Testis (tissue), 2 donors: ENCODE measurements at regions not wholly inside any gene's neighbourhood (a gene's known extent, or its start where the extent isn't known, plus 50 kb on each side); places are given as distances from the start of the nearest gene placed in this dataset.

Source experiments
- DNase-seq: peaks from one replicate; pipeline ENCODE4 v3.0.0-alpha.2; 2019
- H3K27ac ChIP-seq, 2 donors: fragments of 200-600 bp; sonication (generic); one replicate each; pipeline ENCODE4 v1.5.1; 2019
- H3K27me3 ChIP-seq: fragments of 200-600 bp; sonication (generic); one replicate; pipeline ENCODE4 v1.5.1; 2019
- H3K36me3 ChIP-seq: fragments of 200-600 bp; sonication (generic); one replicate; pipeline ENCODE4 v1.5.1; 2017; ENCODE audit warnings: low read depth; ENCODE audit errors: missing control alignments
- H3K4me1 ChIP-seq: fragments of 200-600 bp; sonication (generic); one replicate; pipeline ENCODE4 v1.5.1; 2019
- H3K4me3 ChIP-seq, 2 donors: fragments of 200-600 bp; sonication (generic); one replicate each; pipeline ENCODE4 v1.5.1; 2017 to 2019
- H3K9me3 ChIP-seq: fragments of 200-600 bp; sonication (generic); one replicate; pipeline ENCODE4 v1.5.1; 2017
- CTCF ChIP-seq, 3 experiments: fragments of 450-650 bp in 2 of 3; fragments of 200-600 bp in 1 of 3; sonication (generic) in 1 of 3; IDR thresholded peaks; one replicate each; pipeline ENCODE4 v1.5.1; 2016 to 2019; ENCODE audit warnings: antibody characterized with exemption in 3 of 3, mild to moderate bottlenecking in 2 of 3, moderate library complexity in 1 of 3
- POLR2A ChIP-seq: fragments of 450-650 bp; IDR thresholded peaks from one replicate; pipeline ENCODE4 v1.6.1; 2017; ENCODE audit warnings: antibody characterized with exemption, mild to moderate bottlenecking, moderate library complexity
- WGBS, 2 donors: methylation state at CpG; one replicate each; pipeline ENCODE4 v1.1.5; 2018; 5-methylcytosine and 5-hydroxymethylcytosine counted together
- intact Hi-C: fragments of 100-400 bp; cut with DNase I; formaldehyde crosslinking; loops from one replicate; pipeline ENCODE4 v1.15.1; 2023; ENCODE audit warnings: low total_unique reads

GRCh38 chr15:25504307-25504706 is 65.5 kb upstream of the UBE3A start:
- TF ChIP-seq CTCF (IDR thresholded peaks at IDR 0.05) (no peak), POLR2A (no peak)
- Histone ChIP-seq H3K9me3 (no peaks in the 10 kb centered on the region), H3K27me3 (no peaks in the 10 kb centered on the region), H3K36me3 (no peaks in the 10 kb centered on the region), H3K4me1 (no peaks in the 10 kb centered on the region), H3K27ac (no peak overlapping the region), H3K4me3 (no peak overlapping the region)
- DNase-seq: no peak
- WGBS, 2 donors: 41 to 63% methylated on average over 6 of the region's 6 CpGs
- intact Hi-C loops: no loop called here

- Histone ChIP-seq H3K36me3 (no peaks in the 10 kb centered on the region), H3K4me1 (no peaks in the 10 kb centered on the region), H3K27ac (no peak overlapping the region), H3K27me3 (no peaks in the 10 kb centered on the region), H3K9me3 (no peaks in the 10 kb centered on the region), H3K4me3 (no peak overlapping the region)
- WGBS, 2 donors: 23% methylated on average over 5 of the region's 5 CpGs
- DNase-seq: peak; percentile 55
- intact Hi-C loops: no loop called here
- TF ChIP-seq POLR2A: no peak
- TF ChIP-seq CTCF (IDR thresholded peaks at IDR 0.05): peak in 2 of 3 experiments; percentile 41 to 61
Observed at GRCh38 chr15:25501828-25502446, 63.1 kb upstream of the UBE3A start.

- Histone ChIP-seq H3K27ac (no peak overlapping the region), H3K9me3 (no peaks in the 10 kb centered on the region), H3K4me3 (no peak overlapping the region), H3K27me3 (no peaks in the 10 kb centered on the region), H3K4me1 (no peaks in the 10 kb centered on the region), H3K36me3 (no peaks in the 10 kb centered on the region)
- TF ChIP-seq POLR2A (no peak), CTCF (IDR thresholded peaks at IDR 0.05) (no peak)
- WGBS, 2 donors: 85 to 87% methylated on average over 5 of the region's 5 CpGs
- DNase-seq: no peak
- intact Hi-C loops: no loop called here
Observed at GRCh38 chr15:25498835-25499234, 60.0 kb upstream of the UBE3A start.

GRCh38 chr15:25497934-25498333 is 59.1 kb upstream of the UBE3A start:
- no peaks in the 10 kb centered on the region for H3K4me1 ChIP-seq
- H3K4me3 ChIP-seq: no peak overlapping the region
- 84 to 85% methylated on average over 3 of the region's 3 CpGs for WGBS, 2 donors
- H3K9me3 ChIP-seq: no peaks in the 10 kb centered on the region
- H3K27ac ChIP-seq: no peak overlapping the region
- no peaks in the 10 kb centered on the region for H3K36me3 ChIP-seq
- intact Hi-C loops: no loop called here
- H3K27me3 ChIP-seq: no peaks in the 10 kb centered on the region
- no peak for TF ChIP-seq CTCF (IDR thresholded peaks at IDR 0.05)
- TF ChIP-seq POLR2A: no peak
- no peak for DNase-seq

- Histone ChIP-seq H3K36me3 (no peaks in the 10 kb centered on the region), H3K27ac (no peak overlapping the region), H3K9me3 (no peaks in the 10 kb centered on the region), H3K4me1 (no peaks in the 10 kb centered on the region), H3K4me3 (no peak overlapping the region), H3K27me3 (no peaks in the 10 kb centered on the region)
- TF ChIP-seq CTCF (IDR thresholded peaks at IDR 0.05) (no peak), POLR2A (no peak)
- WGBS, 2 donors: 91 to 94% methylated on average over 2 of the region's 2 CpGs
- intact Hi-C loops: no loop called here
- no peak for DNase-seq
Observed at GRCh38 chr15:25493823-25494526, 55.2 kb upstream of the UBE3A start.
